NCI-H2227 (cell line): ENCODE measurements at regions not wholly inside any gene's neighbourhood (a gene's known extent, or its start where the extent isn't known, plus 50 kb on each side); places are given as distances from the start of the nearest gene placed in this dataset.
"Not testable (repeated sequence)": the region's sequence is repeated elsewhere in the genome, so short reads cannot be mapped to it uniquely, and the experiment has no call there.

ENCODE experiments used
- DNase-seq: peaks from one replicate; lab custom pipeline; 2025; ENCODE audit not compliant: unreplicated experiment; lab: John Stamatoyannopoulos, UW

GRCh38 chr11:36775756-36776155, 177.7 kb upstream of the RAG2 start:
- DNase-seq = no peak

DNA sequence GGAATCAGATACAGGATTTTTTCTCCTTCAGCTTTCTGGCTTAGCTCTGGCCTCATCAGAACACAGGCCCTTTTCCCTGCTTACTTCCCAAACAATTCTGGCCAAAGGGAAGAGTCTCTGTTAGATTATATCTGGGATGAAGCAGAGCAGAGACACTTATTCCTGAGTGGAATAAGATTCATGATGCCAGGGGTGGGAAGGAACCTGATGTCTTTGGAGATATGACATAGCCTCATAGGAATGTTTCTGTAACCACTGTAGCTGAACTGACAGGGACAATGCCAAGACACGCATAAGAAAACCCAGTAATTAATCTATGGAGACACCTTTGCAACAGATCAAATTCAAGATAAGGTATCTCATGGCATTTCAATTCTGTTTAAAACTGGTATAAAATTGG, 177.1 kb upstream of the RAG2 start:
- no peak for DNase-seq

- DNase-seq = no peak
Measured at GRCh38 chr11:36774603-36775002, 176.6 kb upstream of the RAG2 start.

- peak; percentile 92 for DNase-seq
Measured at GRCh38 chr11:36763187-36763586, 165.2 kb upstream of the RAG2 start.

DNA sequence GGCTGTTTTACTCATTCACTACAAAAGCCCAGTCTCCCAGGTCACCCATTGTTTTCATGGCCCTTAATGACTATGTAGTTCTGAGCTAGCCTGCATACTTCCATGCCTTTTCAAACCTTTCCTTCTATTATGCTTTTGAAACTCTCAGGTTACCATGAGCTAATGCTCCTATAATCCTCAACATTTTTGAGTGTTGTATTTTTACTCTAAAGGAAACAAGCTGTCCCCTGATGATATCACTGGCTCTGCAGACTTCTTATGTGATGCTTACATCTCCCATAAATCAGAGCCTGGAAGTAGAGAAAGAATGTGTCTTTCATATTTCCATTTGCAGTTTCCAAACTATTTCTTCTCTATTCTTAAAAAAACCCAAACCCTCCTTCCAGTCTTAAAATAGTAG, 159.0 kb upstream of the RAG2 start:
- no peak for DNase-seq

DNA sequence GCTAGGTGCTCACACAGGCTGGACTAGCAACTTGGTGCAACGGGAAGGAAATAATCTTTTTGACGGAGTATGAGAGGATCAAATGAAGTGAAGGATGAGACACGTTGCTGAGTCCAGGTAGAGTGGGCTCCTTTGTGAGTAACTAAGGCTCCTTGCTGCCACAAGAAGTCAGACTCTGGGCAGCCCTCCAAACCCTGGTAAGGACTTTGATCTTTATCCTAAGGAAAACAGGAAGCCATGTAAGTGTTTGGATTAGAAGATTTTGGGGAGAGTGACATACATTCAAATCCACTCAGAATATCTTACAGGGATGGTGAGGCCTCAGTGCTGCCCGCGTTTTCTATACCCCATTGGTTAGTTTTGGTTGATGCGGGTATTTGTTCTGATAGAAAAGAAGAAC, 155.9 kb upstream of the RAG2 start:
- DNase-seq = no peak

- no peak for DNase-seq
Measured at GRCh38 chr11:36751996-36752395, 154.0 kb upstream of the RAG2 start.

GRCh38 chr11:36751335-36751781, 153.3 kb upstream of the RAG2 start:
- DNase-seq = peak; percentile 70

DNA sequence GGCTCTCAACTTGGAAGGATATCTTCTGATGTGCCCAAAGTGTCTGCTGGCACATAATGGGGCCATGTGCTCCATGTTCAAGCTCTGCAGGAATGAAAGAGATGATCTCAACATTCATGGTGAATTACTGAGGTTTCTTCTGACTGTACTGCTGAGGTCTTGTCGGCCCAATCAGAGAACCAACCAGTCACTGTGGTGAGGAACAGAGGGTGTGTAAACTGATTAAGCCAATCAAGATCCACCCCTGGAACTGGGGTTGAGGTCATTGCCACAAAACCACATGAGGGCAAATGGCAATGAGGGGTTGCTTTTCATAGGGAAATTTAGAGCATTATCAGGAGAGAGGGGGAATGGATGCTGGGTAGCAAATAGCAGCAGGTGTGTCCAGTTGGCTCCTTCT, 152.3 kb upstream of the RAG2 start:
- no peak for DNase-seq

- no peak for DNase-seq
Measured at GRCh38 chr11:36748836-36749235, 150.8 kb upstream of the RAG2 start.

DNA sequence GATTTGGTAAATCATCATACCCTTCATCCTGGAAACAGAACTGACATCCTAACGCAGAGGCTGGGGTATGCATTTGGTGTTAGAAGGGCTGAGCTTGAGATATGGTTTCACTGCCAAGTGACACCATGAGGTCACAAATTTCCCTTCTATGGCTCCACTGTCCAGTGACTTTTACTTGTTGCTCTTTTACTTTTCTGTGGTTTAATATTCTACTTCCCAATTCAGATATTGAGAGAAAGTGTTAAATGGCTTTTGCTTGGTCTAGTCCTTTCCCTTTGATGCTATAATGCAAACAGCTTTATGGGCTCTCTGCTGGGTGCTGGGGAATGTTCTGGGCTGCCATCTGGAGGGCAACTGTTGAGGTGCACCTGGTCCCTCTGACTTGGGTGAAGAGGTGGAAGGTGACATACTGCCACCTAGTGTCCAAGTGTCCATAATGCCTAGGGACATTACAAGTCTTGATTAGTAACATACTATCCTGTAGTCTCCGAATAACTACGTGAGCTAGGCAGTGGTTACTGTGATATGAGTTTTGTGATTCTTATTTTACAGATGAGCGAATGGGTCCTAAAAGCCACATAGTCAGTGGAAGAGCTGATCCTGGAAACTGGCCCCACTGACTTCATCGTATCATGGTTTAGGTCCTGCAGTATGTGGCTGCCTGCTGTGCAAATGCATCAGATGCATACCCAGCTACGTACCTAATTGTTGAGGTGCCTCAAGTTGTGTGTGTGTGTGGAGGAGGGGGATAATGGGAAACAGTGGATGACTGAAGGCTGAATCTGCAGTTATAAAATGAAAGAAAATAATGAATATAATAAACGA, 149.1 kb upstream of the RAG2 start:
- peak; percentile 94 for DNase-seq

DNA sequence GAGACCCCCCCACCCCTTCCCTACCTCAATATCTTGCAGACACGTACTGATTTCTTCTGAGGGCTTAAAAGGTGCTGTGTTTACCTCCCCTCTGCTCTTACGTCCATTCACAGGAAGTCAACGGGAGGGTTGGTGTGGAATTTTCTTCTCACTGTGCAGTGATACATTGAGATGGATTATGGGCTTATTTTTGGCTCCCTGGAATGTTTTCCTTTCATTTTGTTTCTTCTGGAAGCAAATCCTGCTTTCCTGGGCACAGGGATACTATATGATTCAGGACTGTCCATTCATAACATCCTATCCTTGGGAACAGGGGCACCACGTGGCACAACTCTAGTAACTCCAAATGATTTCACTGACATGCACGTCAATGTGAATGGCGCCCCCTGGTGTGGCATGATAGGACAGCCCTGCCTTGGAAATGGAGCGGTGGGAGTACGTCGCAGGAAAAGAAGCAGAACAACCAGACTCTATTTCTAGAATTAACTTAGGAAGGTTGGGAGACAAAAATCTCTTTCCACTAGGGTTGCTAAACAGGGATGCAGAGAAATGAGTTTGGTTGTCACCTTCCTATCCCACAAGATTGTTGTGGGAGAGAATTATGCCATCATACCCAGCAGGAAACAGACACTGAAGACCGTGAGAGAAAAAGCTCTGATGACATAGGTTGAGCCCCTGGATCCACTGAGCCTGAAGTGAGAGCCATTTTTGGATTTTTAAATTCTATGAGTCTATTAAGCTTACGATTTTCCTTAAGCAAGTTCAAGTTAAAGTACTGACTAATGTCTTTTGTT, 146.5 kb upstream of the RAG2 start:
- DNase-seq = peak; percentile 64

- no peak for DNase-seq
Measured at GRCh38 chr11:36743039-36743438, 145.0 kb upstream of the RAG2 start.

DNA sequence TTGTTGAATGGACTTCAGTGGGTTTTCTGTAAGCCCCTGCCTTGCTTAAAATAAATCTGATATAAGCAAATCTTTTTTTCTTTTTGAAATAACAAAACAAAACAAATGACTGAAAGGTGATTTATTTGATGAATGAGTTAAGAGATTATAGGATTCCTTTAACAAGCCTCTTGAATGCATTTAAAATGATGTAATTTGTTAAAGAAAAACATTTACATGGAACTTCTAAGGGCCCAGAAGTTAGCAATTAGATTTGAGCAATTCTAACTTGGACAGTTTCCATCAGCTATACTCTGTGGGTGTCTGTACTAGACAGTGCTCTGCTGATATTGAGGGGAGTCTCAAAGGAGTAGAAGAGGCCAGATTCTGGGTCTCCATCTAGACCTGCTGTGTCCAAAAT, 143.5 kb upstream of the RAG2 start:
- DNase-seq = no peak

DNA sequence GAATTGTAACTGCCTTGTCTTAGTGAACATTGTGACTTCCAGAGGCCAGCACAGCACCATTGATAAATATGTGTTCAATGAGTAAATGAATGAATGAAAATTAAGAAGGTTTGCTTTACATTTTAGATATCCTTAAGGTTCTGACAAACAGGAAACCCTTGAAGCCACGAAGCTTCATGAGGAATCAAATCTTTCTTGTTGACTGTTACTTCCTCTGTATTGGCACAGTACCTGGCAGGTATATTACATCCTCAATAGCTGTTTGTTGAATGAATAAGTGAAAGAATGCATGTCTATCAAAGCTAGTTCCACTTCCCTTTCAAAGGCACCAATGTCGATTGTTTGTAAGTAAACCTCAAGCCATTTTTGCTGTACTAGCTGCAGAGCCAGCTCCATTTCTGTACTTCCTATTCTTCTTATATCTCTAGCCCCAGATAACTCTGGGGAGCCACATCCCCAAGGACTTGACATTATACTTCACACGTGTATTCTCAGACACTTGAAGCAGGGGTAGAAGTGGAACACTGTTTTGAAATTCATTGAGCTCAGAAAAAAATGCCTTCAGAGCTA, 140.3 kb upstream of the RAG2 start:
- DNase-seq = no peak

DNA sequence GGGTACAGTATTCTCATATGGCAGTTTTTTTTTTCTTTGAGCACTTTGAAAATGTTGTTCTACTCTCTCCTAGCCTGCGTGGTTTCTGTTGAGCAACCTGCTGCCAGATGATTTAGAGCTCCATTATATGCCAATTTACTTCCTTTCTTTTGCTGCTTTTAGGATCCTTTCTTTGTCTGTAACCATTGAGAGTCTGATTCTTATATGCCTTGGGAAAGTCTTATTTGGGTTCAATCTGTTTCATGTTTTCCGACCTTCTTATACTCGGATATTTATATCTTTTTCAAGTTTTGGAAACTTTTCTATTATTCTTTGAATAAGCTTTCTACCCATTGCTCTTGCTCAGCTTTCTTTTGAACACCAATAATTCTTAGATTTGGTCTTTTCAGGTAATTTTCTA, 138.1 kb upstream of the RAG2 start:
- DNase-seq = no peak

DNA sequence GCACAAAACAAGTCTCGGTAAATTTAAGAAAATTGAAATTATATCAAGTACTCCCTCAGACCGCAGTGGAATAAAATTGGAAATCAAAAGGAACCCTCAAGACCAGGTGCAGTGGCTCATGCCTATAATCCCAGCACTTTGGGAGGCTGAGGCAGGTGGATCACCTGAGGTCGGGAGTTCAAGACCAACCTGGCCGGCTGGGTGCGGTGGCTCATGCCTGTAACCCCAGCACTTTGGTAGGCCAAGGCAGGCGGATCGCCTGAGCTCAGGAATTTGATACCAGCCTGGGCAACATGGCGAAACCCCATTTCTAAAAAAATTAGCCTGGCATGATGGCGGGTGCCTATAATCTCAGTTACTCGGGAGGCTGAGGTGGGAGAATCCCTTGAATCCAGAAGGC, 135.7 kb upstream of the RAG2 start:
- not testable (repeated sequence) for DNase-seq

- no peak for DNase-seq
Measured at GRCh38 chr11:36730761-36731160, 132.7 kb upstream of the RAG2 start.

GRCh38 chr11:36729825-36730224, 131.8 kb upstream of the RAG2 start:
- peak; percentile 77 for DNase-seq

- no peak for DNase-seq
Measured at GRCh38 chr11:36726420-36726819, 128.4 kb upstream of the RAG2 start.

DNA sequence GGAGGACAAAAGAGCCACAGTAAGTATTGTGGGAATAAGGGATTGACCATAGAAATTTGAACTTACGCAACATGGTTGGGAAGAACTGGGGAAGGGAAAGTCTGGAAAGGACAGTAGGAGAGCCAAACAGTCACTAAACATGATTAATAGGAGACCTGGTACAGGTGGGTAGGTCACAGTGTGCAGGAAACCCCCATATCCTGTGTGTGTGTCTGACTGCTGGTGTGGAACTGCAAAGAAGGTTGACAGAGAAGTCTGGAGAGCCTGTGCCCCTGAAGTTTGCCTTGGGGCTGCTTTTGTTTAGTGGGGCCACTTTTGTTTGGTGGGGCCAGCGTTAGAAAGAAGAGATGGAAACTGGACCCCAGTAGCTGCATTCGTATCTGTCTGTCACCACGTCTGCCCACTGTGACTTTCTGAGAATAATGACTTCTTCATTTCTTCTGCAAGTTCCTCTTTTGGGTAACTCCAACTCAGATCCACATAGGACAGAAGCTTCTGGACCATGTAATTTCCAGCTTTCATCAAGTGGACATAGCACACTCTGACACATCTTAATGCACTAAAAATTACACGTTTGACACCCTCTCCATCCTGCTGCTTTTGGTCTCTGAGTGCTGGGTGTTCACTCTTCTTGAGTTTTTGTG, 126.8 kb upstream of the RAG2 start:
- no peak for DNase-seq
